Brain microvascular endothelial cell (primary cell): ENCODE measurements at regions not wholly inside any gene's neighbourhood (a gene's known extent, or its start where the extent isn't known, plus 50 kb on each side); places are given as distances from the start of the nearest gene placed in this dataset.
A peak's percentile ranks its signal among the peaks of the same experiment; 100 is the strongest.

Source experiments
- DNase-seq: peaks from one replicate; pipeline ENCODE4 v3.0.0-alpha.2; 2020
- H3K27ac ChIP-seq: fragments of 250-450 bp; sonication (Bioruptor Pico); 2 replicates; pipeline ENCODE4 v1.5.1; 2020; ENCODE audit warnings: mild to moderate bottlenecking, moderate library complexity
- H3K27me3 ChIP-seq: fragments of 250-450 bp; sonication (Bioruptor Pico); replicated peaks from 2 replicates; pipeline ENCODE4 v1.5.1; 2020; ENCODE audit warnings: mild to moderate bottlenecking
- H3K36me3 ChIP-seq: fragments of 250-450 bp; sonication (Bioruptor Pico); replicated peaks from 2 replicates; pipeline ENCODE4 v1.5.1; 2020; ENCODE audit warnings: mild to moderate bottlenecking
- H3K4me3 ChIP-seq: 2 replicates; pipeline ENCODE4 v1.5.1; 2011; ENCODE audit warnings: low read depth, mild to moderate bottlenecking, control low read depth, low read length, moderate library complexity
- in situ Hi-C: cut with HindIII; loops from 2 replicates; pipeline ENCODE4 v1.10.0; 2017; ENCODE audit warnings: low sequenced_read_pairs, low pct_ligation_motif_present
- TF ChIP-seq, protein P1 (sequence below): IDR thresholded peaks from 2 replicates; pipeline ENCODE4 v1.5.1; 2011; ENCODE audit warnings: low read depth, mild to moderate bottlenecking, moderate library complexity, low read length, control low read depth, inconsistent platforms; ENCODE audit errors: missing control alignments

DNA sequence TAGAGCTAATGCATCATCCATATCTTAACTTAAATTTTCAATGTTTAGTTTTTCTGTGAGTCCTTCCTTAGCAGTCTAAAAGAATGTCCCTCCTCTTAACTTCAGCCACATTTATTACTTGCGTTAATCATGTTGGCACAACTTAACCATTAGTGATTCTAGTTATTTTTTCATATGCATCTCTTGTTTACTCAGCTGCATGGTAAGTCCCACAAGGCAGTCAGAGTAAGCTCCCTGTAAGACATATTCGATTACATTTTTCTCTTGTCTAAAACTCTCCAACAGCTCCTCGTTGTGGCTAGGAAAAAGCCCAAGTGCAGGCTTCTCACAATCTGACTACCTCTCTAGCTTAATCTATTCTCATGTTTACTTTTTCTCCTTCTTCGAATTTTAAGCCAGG is 2045.3 kb upstream of the PIK3C3 start:
- in situ Hi-C loops = no loop called here
- DNase-seq = peak; percentile 1
- no peak overlapping the region for H3K27ac ChIP-seq
- no peaks in the 10 kb centered on the region for H3K36me3 ChIP-seq
- no peak overlapping the region for H3K4me3 ChIP-seq
- H3K27me3 ChIP-seq = no peaks in the 10 kb centered on the region
- TF ChIP-seq, protein P1, sequence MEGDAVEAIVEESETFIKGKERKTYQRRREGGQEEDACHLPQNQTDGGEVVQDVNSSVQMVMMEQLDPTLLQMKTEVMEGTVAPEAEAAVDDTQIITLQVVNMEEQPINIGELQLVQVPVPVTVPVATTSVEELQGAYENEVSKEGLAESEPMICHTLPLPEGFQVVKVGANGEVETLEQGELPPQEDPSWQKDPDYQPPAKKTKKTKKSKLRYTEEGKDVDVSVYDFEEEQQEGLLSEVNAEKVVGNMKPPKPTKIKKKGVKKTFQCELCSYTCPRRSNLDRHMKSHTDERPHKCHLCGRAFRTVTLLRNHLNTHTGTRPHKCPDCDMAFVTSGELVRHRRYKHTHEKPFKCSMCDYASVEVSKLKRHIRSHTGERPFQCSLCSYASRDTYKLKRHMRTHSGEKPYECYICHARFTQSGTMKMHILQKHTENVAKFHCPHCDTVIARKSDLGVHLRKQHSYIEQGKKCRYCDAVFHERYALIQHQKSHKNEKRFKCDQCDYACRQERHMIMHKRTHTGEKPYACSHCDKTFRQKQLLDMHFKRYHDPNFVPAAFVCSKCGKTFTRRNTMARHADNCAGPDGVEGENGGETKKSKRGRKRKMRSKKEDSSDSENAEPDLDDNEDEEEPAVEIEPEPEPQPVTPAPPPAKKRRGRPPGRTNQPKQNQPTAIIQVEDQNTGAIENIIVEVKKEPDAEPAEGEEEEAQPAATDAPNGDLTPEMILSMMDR = no peak

- H3K36me3 ChIP-seq = no peaks in the 10 kb centered on the region
- H3K27me3 ChIP-seq = no peaks in the 10 kb centered on the region
- no peak overlapping the region for H3K4me3 ChIP-seq
- H3K27ac ChIP-seq = no peak overlapping the region
- TF ChIP-seq, protein P1 = no peak
- no peak for DNase-seq
- in situ Hi-C loops = no loop called here
These were observed 2068.9 kb upstream of the PIK3C3 start for GRCh38 chr18:39886136-39886535.

DNA sequence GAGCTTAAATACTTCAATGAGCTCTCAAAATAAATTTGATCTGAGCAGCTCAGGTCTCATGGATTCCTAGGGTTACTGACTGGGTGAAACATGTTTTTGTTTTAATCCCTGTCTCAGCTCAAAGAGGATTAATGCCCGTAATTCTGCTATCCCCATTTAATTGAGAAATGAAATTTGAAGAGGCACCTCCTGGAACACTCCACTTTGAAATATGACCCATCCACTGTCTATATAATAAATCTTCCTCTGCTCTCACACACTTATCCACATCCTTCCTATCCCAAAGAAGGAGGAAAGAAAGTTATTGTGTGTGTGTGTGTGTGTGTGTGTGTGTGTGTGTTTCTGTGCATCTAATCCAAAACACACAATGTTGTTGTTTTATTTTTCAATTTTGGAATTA is 2082.4 kb upstream of the PIK3C3 start:
- no peak for DNase-seq
- TF ChIP-seq, protein P1 = no peak

GRCh38 chr18:39871961-39872360 is 2083.1 kb upstream of the PIK3C3 start:
- TF ChIP-seq, protein P1 = no peak
- Histone ChIP-seq H3K36me3 (no peaks in the 10 kb centered on the region), H3K4me3 (no peak overlapping the region), H3K27me3 (no peaks in the 10 kb centered on the region), H3K27ac (no peak overlapping the region)
- in situ Hi-C loops = no loop called here
- no peak for DNase-seq

More for the DNA sequence above, 2082.4 kb upstream of the PIK3C3 start:
- no peaks in the 10 kb centered on the region for H3K36me3 ChIP-seq
- no peak overlapping the region for H3K4me3 ChIP-seq
- H3K27ac ChIP-seq = no peak overlapping the region
- no peaks in the 10 kb centered on the region for H3K27me3 ChIP-seq
- in situ Hi-C loops = no loop called here

DNA sequence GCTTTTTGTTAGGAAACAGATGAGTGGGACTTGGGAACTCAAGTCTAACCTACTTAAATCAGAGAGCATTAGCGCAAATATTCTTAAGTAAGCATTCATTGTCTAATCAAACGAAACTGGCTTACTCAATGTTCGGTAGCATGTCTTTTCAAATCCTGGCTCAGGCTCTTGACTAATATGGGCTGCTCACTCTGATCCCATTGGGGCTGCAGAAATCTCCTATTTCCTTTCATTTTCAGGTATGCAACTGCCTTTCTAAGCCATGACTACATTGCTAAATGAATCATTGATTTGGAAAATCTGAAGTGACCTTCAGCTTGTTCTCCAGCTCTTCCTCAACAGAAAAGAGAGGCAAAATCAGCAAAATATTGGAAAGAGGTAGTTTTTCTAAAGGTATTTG is 2084.4 kb upstream of the PIK3C3 start:
- TF ChIP-seq, protein P1 = no peak
- Histone ChIP-seq H3K36me3 (no peaks in the 10 kb centered on the region), H3K27me3 (no peaks in the 10 kb centered on the region), H3K4me3 (no peak overlapping the region), H3K27ac (no peak overlapping the region)
- DNase-seq = no peak
- in situ Hi-C loops = no loop called here

DNA sequence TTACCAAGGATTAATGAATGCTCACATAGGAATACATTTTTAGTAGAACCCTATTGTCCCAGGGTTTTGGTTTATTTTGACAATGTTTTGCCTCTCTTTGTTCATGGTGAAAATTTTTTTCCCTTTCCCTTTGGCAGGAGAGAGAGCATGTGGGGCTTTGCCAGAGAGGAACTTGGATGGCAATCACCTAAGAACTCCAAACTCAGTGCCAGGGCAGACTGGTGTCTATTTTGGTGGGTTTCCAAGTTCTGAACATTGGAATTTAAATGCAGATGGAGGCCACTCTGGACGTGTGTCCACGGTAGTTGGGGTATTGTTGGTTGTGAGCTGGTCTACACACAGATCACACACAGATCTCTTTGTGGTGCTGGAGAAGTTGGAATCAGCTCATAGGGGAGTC is 2091.1 kb upstream of the PIK3C3 start:
- Histone ChIP-seq H3K4me3 (no peak overlapping the region), H3K36me3 (no peaks in the 10 kb centered on the region), H3K27me3 (no peaks in the 10 kb centered on the region), H3K27ac (no peak overlapping the region)
- no peak for DNase-seq
- in situ Hi-C loops = no loop called here
- TF ChIP-seq, protein P1 = no peak
